ENCODE measurements at regions not wholly inside any gene's neighbourhood (a gene's known extent, or its start where the extent isn't known, plus 50 kb on each side); places are given as distances from the start of the nearest gene placed in this dataset.

DNA sequence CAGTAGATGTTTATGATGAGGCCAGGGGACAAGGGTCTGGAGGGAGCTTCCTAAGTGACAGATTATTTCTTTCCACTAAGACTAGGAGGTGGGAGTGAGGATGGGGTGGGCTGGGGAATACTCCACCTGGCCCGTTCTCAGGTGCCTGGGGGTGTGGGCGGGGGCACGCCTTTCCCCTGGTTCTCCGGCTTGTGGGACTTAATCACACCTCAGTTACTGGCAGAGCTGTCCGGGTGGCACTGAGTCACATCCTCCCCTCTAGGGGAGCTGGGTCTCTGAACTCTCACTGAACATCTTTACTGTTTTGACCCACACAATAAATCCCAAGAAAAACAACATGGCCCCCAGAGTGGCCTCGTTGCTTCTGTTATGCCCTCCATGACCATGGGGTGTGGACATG is 332.8 kb downstream of the MAF start:
- Histone ChIP-seq H3K9ac (ENCODE audit: control insufficient read depth, extremely low read depth, insufficient read depth, low read length) (no peak overlapping the region), H4K20me1 (ENCODE audit: control insufficient read depth, extremely low read depth, insufficient read depth, low read length) (no peaks in the 10 kb centered on the region), H3K9me1 (ENCODE audit: control insufficient read depth, extremely low read depth, insufficient read depth, low read length) (no peaks in the 10 kb centered on the region), H3K9me3 (ENCODE audit: control insufficient read depth, low read depth, low read length) (no peaks in the 10 kb centered on the region), H3K4me2 (ENCODE audit: control insufficient read depth, extremely low read depth, insufficient read depth, low read depth, low read length) (no peak overlapping the region), H3K79me2 (ENCODE audit: control insufficient read depth, insufficient read depth, low read length) (no peaks in the 10 kb centered on the region), H3K4me3 (ENCODE audit: control insufficient read depth in 2 of 3, extremely low read depth in 1 of 3, insufficient read depth in 2 of 3, low read depth in 1 of 3, low read length in 3 of 3) (no peak overlapping the region), H3K4me1 (ENCODE audit: control insufficient read depth, extremely low read depth, insufficient read depth, low read length) (no peaks in the 10 kb centered on the region), H3K36me3 (ENCODE audit: control insufficient read depth in 2 of 2, extremely low read depth in 1 of 2, insufficient read depth in 2 of 2, low read length in 2 of 2) (no peaks in the 10 kb centered on the region), H3K27ac (ENCODE audit: control insufficient read depth, insufficient read depth, low read length) (no peak overlapping the region), H2AFZ (ENCODE audit: control insufficient read depth, low read length) (no peak overlapping the region), H3K27me3 (ENCODE audit: control insufficient read depth, extremely low read depth, insufficient read depth, low read length) (no peaks in the 10 kb centered on the region)
- dilution Hi-C loops (cut with MboI; ENCODE audit: extremely low pct_ligation_motif_present, low sequenced_read_pairs) = no loop called here
- no peak for FAIRE-seq
- no peak for DNase-seq (ENCODE audit: low read depth, low spot score)
- TF ChIP-seq, protein P1, sequence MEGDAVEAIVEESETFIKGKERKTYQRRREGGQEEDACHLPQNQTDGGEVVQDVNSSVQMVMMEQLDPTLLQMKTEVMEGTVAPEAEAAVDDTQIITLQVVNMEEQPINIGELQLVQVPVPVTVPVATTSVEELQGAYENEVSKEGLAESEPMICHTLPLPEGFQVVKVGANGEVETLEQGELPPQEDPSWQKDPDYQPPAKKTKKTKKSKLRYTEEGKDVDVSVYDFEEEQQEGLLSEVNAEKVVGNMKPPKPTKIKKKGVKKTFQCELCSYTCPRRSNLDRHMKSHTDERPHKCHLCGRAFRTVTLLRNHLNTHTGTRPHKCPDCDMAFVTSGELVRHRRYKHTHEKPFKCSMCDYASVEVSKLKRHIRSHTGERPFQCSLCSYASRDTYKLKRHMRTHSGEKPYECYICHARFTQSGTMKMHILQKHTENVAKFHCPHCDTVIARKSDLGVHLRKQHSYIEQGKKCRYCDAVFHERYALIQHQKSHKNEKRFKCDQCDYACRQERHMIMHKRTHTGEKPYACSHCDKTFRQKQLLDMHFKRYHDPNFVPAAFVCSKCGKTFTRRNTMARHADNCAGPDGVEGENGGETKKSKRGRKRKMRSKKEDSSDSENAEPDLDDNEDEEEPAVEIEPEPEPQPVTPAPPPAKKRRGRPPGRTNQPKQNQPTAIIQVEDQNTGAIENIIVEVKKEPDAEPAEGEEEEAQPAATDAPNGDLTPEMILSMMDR (optimal IDR thresholded peaks at IDR 0.05 in 1 of 3, IDR thresholded peaks at IDR 0.05 in 1 of 3, conservative IDR thresholded peaks at IDR 0.05 in 1 of 3; ENCODE audit: extremely low read depth in 1 of 3, insufficient read depth in 2 of 3, low read length in 3 of 3) = no peak
- no peak for TF ChIP-seq EZH2 (IDR thresholded peaks at IDR 0.05; ENCODE audit: low read length)

DNA sequence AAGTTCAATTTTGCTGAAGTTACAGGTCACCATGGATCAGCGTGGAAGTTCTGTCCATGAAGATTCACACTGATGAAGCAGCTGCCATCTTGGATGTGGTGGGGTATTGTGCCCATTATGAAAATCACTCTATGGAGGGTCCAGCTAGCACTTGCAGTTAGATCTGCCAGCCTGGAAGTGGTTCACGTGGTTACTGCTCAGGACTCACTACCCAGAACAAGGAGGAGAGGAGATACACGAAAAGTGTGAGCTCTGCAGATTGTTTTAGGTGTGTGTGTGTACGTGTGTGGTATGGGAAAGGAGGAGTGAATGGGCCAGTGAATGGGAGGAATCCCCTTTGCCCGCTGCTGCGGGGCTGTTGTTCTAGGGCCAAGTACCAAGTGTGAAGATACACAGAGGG is 333.4 kb downstream of the MAF start:
- dilution Hi-C loops (cut with MboI; ENCODE audit: extremely low pct_ligation_motif_present, low sequenced_read_pairs) = no loop called here
- H3K9ac ChIP-seq (ENCODE audit: control insufficient read depth, extremely low read depth, insufficient read depth, low read length) = no peak overlapping the region
- no peaks in the 10 kb centered on the region for H3K9me1 ChIP-seq (ENCODE audit: control insufficient read depth, extremely low read depth, insufficient read depth, low read length)
- TF ChIP-seq, protein P1 (optimal IDR thresholded peaks at IDR 0.05 in 1 of 3, IDR thresholded peaks at IDR 0.05 in 1 of 3, conservative IDR thresholded peaks at IDR 0.05 in 1 of 3; ENCODE audit: extremely low read depth in 1 of 3, insufficient read depth in 2 of 3, low read length in 3 of 3) = no peak
- no peak for TF ChIP-seq EZH2 (IDR thresholded peaks at IDR 0.05; ENCODE audit: low read length)
- FAIRE-seq = no peak
- H3K4me1 ChIP-seq (ENCODE audit: control insufficient read depth, extremely low read depth, insufficient read depth, low read length) = no peaks in the 10 kb centered on the region
- no peaks in the 10 kb centered on the region for H3K79me2 ChIP-seq (ENCODE audit: control insufficient read depth, insufficient read depth, low read length)
- H2AFZ ChIP-seq (ENCODE audit: control insufficient read depth, low read length) = no peak overlapping the region
- no peak for DNase-seq (ENCODE audit: low read depth, low spot score)
- no peak overlapping the region for H3K4me2 ChIP-seq (ENCODE audit: control insufficient read depth, extremely low read depth, insufficient read depth, low read depth, low read length)
- no peaks in the 10 kb centered on the region for H3K27me3 ChIP-seq (ENCODE audit: control insufficient read depth, extremely low read depth, insufficient read depth, low read length)
- no peaks in the 10 kb centered on the region for H3K9me3 ChIP-seq (ENCODE audit: control insufficient read depth, low read depth, low read length)
- no peaks in the 10 kb centered on the region for H4K20me1 ChIP-seq (ENCODE audit: control insufficient read depth, extremely low read depth, insufficient read depth, low read length)
- no peak overlapping the region for H3K4me3 ChIP-seq (ENCODE audit: control insufficient read depth in 2 of 3, extremely low read depth in 1 of 3, insufficient read depth in 2 of 3, low read depth in 1 of 3, low read length in 3 of 3)
- no peak overlapping the region for H3K27ac ChIP-seq (ENCODE audit: control insufficient read depth, insufficient read depth, low read length)
- H3K36me3 ChIP-seq (ENCODE audit: control insufficient read depth in 2 of 2, extremely low read depth in 1 of 2, insufficient read depth in 2 of 2, low read length in 2 of 2) = no peaks in the 10 kb centered on the region

Data from keratinocyte (primary cell).